ENCODE measurements at regions not wholly inside any gene's neighbourhood (a gene's known extent, or its start where the extent isn't known, plus 50 kb on each side); places are given as distances from the start of the nearest gene placed in this dataset.

DNA sequence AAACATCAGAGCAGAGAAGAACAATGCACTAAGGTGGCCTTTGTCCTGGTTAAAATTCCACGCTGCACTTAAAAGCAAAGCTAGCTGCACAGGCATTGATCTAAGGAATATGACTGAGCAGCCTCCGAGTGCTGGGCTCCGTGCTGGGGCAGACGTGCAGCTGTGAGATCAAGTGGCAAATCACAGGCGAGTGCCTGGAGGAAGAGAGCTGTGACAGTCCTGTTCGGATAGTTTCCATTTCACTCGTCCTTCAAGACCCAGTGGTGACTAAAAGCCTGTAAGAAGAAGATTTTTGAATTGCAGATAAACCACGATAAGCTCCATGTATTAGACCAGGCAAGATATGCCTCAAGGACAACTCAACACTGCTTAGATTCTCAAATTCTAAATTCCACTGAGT lies 247.9 kb downstream of the ANKRD60 start:
- H3K27me3 ChIP-seq (replicated peaks in 1 of 4; ENCODE audit: control insufficient read depth in 3 of 4, extremely low read depth in 1 of 4, insufficient read depth in 3 of 4, low read length in 3 of 4), result peaks cover 0 to 3% (median 0%) of the 10 kb centered on the region in 4 experiments; a peak in 1 of 7 replicates

More for the DNA sequence above, 247.9 kb downstream of the ANKRD60 start:
- TF ChIP-seq MAFK (IDR thresholded peaks at IDR 0.05; ENCODE audit: low read depth, low read length) (no peak), EZH2 (IDR thresholded peaks at IDR 0.05; ENCODE audit: low read depth, low read length, severe bottlenecking) (no peak), CBX8 (IDR thresholded peaks at IDR 0.05; ENCODE audit: borderline replicate concordance, low read depth, low read length) (no peak), TEAD4 (IDR thresholded peaks at IDR 0.05; ENCODE audit: low read depth, low read length) (no peak), KDM4A (IDR thresholded peaks at IDR 0.05; ENCODE audit: low read depth, low read length, severe bottlenecking) (no peak), SIRT6 (IDR thresholded peaks at IDR 0.05; ENCODE audit: low read length) (no peak)
- TF ChIP-seq, protein P1, sequence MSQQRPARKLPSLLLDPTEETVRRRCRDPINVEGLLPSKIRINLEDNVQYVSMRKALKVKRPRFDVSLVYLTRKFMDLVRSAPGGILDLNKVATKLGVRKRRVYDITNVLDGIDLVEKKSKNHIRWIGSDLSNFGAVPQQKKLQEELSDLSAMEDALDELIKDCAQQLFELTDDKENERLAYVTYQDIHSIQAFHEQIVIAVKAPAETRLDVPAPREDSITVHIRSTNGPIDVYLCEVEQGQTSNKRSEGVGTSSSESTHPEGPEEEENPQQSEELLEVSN (IDR thresholded peaks at IDR 0.05), result no peak
- H3K23ac ChIP-seq (ENCODE audit: insufficient read length), result no peak overlapping the region
- no peaks in the 10 kb centered on the region for H3K9me3 ChIP-seq (ENCODE audit: insufficient read depth in 2 of 2, low read depth in 1 of 2, low read length in 1 of 2)
- no peaks in the 10 kb centered on the region for H3K79me2 ChIP-seq (ENCODE audit: control insufficient read depth in 1 of 2, insufficient read depth in 2 of 2, low read length in 2 of 2)
- H4K91ac ChIP-seq (replicated peaks; ENCODE audit: insufficient read length, low read length), result no peak overlapping the region
- FAIRE-seq (no peak), DNase-seq (ENCODE audit: low read depth in 1 of 2, low spot score in 2 of 2) (no peak)
- H2AK5ac ChIP-seq (ENCODE audit: low read depth, low read length), result no peak overlapping the region
- WGBS, 2 experiments (ENCODE audit: extremely low coverage in 1 of 2, insufficient coverage in 1 of 2, insufficient read length in 1 of 2, insufficient replicate concordance in 2 of 2, low coverage in 1 of 2, low lambda C conversion rate in 2 of 2, missing lambda C conversion rate in 1 of 2), result 66% methylated on average over 8 of the region's 8 CpGs; no CpG with 5 or more reads in 1 of the 2 experiments
- no peak overlapping the region for H3K27ac ChIP-seq (ENCODE audit: low read depth, low read length)
- no peak overlapping the region for H4K5ac ChIP-seq (ENCODE audit: insufficient read length, low read depth, low read length)
- POLR2A ChIA-PET (ENCODE audit: partially characterized antibody), result no interaction called here
- no peak overlapping the region for H3K9ac ChIP-seq (replicated peaks in 1 of 4; ENCODE audit: extremely low read depth in 1 of 4, low read depth in 3 of 4, low read length in 3 of 4)
- no peaks in the 10 kb centered on the region for H3K23me2 ChIP-seq (ENCODE audit: low read depth, low read length)
- no peak overlapping the region for H3K4ac ChIP-seq (replicated peaks; ENCODE audit: insufficient read length, low read depth, low read length)
- CTCF ChIA-PET (ENCODE audit: partially characterized antibody), result interaction anchor here (1.2 to 1.4 kb wide), 2 partner anchors 94 to 358 kb away, joined by 3 read pairs; no protein-coding TSS in a partner anchor
- no peak overlapping the region for H2BK120ac ChIP-seq (replicated peaks; ENCODE audit: low read depth, low read length)
- H3K79me1 ChIP-seq (ENCODE audit: low read depth, low read length), result no peaks in the 10 kb centered on the region
- H2BK12ac ChIP-seq (ENCODE audit: low read depth, low read length), result no peak overlapping the region
- H2BK20ac ChIP-seq (ENCODE audit: low read length), result no peak overlapping the region
- no peak overlapping the region for H4K8ac ChIP-seq (ENCODE audit: extremely low read depth, insufficient read depth, low read length)
- H3K18ac ChIP-seq (ENCODE audit: extremely low read depth, low read length), result no peak overlapping the region
- no peak overlapping the region for H2BK5ac ChIP-seq (ENCODE audit: low read depth, low read length)
- H3K4me3 ChIP-seq (ENCODE audit: extremely low read depth in 1 of 4, insufficient read depth in 2 of 4, low read depth in 3 of 4, low read length in 4 of 4), result no peak overlapping the region
- no peaks in the 10 kb centered on the region for H3K36me3 ChIP-seq (ENCODE audit: control insufficient read depth in 2 of 4, insufficient read depth in 4 of 4, low read length in 3 of 4)
- H3K4me1 ChIP-seq (replicated peaks in 1 of 4; ENCODE audit: control insufficient read depth in 3 of 4, insufficient read depth in 4 of 4, low read length in 3 of 4), result peaks cover 0 to 2% (median 0%) of the 10 kb centered on the region in 4 experiments; a peak in 1 of 7 replicates
- H3K4me2 ChIP-seq (ENCODE audit: insufficient read depth in 1 of 2, low read depth in 2 of 2, low read length in 2 of 2), result no peak overlapping the region
- H2BK15ac ChIP-seq (ENCODE audit: low read length), result no peak overlapping the region
- H2AFZ ChIP-seq (ENCODE audit: low read length), result no peak overlapping the region
- H3K14ac ChIP-seq (ENCODE audit: insufficient read length), result no peak overlapping the region
- H4K20me1 ChIP-seq (replicated peaks in 1 of 2; ENCODE audit: control insufficient read depth in 1 of 2, insufficient read depth in 2 of 2, low read length in 2 of 2), result no peaks in the 10 kb centered on the region
- H3K56ac ChIP-seq (replicated peaks; ENCODE audit: insufficient read length, low read depth, low read length), result no peak overlapping the region

Measured in H1 (cell line).